NCI-H146 treated with DMSO at 0.1 percent for 48 hours (cell line): ENCODE measurements at regions not wholly inside any gene's neighbourhood (a gene's known extent, or its start where the extent isn't known, plus 50 kb on each side); places are given as distances from the start of the nearest gene placed in this dataset.

ENCODE experiments used
- DNase-seq: peaks from one replicate; lab custom pipeline; 2025; ENCODE audit not compliant: unreplicated experiment; lab: John Stamatoyannopoulos, UW

GRCh38 chr7:131010717-131011431, 276.9 kb upstream of the KLF14 start:
- DNase-seq, result no peak

- DNase-seq, result no peak
These were observed 277.4 kb upstream of the KLF14 start for GRCh38 chr7:131011432-131011742.

- DNase-seq, result no peak
These were observed 278.0 kb upstream of the KLF14 start for GRCh38 chr7:131011976-131012375.

GRCh38 chr7:131012477-131013031, 278.5 kb upstream of the KLF14 start:
- no peak for DNase-seq

GRCh38 chr7:131013716-131014115, 279.7 kb upstream of the KLF14 start:
- no peak for DNase-seq

GRCh38 chr7:131014906-131015656, 281.1 kb upstream of the KLF14 start:
- DNase-seq, result no peak

- no peak for DNase-seq
These were observed 281.6 kb upstream of the KLF14 start for GRCh38 chr7:131015657-131015958.

GRCh38 chr7:131016230-131016629, 282.2 kb upstream of the KLF14 start:
- no peak for DNase-seq

GRCh38 chr7:131019351-131019750, 285.3 kb upstream of the KLF14 start:
- no peak for DNase-seq

GRCh38 chr7:131020759-131021261, 286.8 kb upstream of the KLF14 start:
- no peak for DNase-seq

GRCh38 chr7:131021460-131021859, 287.5 kb upstream of the KLF14 start:
- no peak for DNase-seq

- no peak for DNase-seq
These were observed 287.9 kb upstream of the KLF14 start for GRCh38 chr7:131021902-131022301.

GRCh38 chr7:131026297-131027000, 292.4 kb upstream of the KLF14 start:
- no peak for DNase-seq

GRCh38 chr7:131027287-131027773, 293.3 kb upstream of the KLF14 start:
- DNase-seq, result no peak

- no peak for DNase-seq
These were observed 294.3 kb upstream of the KLF14 start for GRCh38 chr7:131028295-131028694.

GRCh38 chr7:131029002-131029401, 295.0 kb upstream of the KLF14 start:
- no peak for DNase-seq

- DNase-seq, result no peak
These were observed 296.4 kb upstream of the MKLN1 start for GRCh38 chr7:131031099-131031868.

- no peak for DNase-seq
These were observed 294.9 kb upstream of the MKLN1 start for GRCh38 chr7:131032786-131033185.

- no peak for DNase-seq
These were observed 293.4 kb upstream of the MKLN1 start for GRCh38 chr7:131034166-131034881.

- no peak for DNase-seq
These were observed 292.4 kb upstream of the MKLN1 start for GRCh38 chr7:131035088-131035770.
